CD4-positive, alpha-beta T cell treated with Interferon alpha-2 for 1 hour (primary cell): ENCODE measurements at regions not wholly inside any gene's neighbourhood (a gene's known extent, or its start where the extent isn't known, plus 50 kb on each side); places are given as distances from the start of the nearest gene placed in this dataset.

Source experiments
- DNase-seq, 2 donors: peaks; one replicate each; pipeline ENCODE4 v3.0.0-alpha.2; 2020 to 2022

DNA sequence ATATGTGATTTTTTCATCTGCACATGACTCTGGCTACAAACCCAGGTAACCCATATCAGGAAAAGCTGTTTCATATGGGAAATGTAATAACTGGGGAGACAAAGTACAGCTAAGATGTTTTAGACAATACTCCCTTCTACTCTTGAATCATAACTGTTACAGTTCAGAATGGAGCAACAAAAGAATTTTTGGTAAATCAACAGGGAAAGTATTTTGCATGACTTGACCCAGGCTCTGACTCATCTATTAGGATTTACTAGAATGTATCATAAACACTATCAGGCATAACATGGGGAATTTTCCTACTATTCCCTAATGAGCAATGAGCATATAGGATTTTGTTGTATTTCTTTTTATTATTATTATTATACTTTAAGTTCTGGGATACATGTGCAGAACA lies 553.0 kb downstream of the SLC16A7 start:
- DNase-seq, result no peak

DNA sequence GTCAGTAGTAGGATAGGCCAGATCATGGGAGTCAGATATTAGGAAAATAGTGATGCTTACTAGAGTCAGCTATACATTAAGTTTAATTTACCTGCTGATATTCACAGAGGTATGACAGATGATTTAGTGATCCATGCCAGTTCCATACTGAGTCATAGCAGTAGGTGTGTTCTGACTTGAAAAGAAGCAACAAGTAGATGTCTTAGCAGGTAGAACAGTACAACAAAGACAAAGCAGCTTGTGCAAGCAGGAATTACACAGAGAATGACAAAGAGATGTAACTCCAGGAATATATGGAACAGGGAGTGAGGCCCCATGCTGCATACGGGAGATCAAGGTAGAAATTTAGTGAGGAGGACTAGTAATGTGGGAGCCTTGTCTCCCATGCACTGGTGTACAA lies 556.9 kb downstream of the SLC16A7 start:
- DNase-seq, result no peak

- no peak for DNase-seq
Observed at GRCh38 chr12:60159761-60160160, 563.9 kb downstream of the SLC16A7 start.

- DNase-seq, result no peak
Observed at GRCh38 chr12:60162988-60163720, 567.3 kb downstream of the SLC16A7 start.

GRCh38 chr12:60165781-60166180 lies 570.0 kb downstream of the SLC16A7 start:
- no peak for DNase-seq

GRCh38 chr12:60168441-60168840 lies 572.6 kb downstream of the SLC16A7 start:
- no peak for DNase-seq

- no peak for DNase-seq
Observed at GRCh38 chr12:60169904-60170303, 574.1 kb downstream of the SLC16A7 start.

GRCh38 chr12:60172266-60173211 lies 576.7 kb downstream of the SLC16A7 start:
- no peak for DNase-seq

DNA sequence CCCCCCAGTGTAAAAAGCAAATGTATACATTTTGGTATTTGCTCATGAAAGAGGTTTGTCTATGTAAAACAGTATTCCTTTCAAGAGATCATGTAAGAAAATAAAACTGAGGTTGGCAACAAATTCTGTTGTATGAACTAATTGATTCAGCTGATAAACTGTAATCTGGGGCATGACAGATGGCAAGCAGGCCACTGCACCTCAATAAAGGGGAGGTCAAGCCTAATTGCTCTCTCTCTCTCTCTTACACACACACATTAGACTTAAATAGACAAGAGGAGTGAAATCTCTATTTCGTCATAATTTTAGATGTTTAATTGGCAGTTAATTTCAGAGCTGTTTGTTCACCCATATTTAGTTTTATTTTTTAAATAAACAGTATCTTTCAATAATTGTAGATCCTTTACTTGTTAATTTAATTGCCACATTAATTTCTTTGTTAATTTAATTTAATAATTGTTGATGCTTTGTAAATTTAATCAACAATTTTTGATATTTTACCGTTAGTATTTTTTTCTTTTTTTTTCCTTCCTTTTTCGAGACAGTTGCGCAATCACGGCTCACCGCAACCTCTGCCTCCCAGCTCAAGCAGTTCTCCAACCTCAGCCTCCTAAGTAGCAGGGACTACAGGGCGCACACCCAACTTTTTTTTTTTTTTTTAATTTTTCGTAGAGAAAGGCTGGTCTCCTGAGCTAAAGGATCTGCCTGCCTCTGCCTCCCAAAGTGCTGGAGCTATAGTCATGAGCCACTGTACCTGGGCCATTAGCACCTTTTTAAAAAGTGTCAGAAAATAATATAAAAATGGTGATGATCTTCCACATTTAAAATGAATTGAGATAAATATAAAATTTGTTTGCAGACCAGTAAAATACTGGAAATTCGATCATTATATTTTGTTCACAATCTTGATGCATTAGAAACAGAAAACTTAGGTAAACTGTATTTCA lies 577.7 kb downstream of the SLC16A7 start:
- no peak for DNase-seq

DNA sequence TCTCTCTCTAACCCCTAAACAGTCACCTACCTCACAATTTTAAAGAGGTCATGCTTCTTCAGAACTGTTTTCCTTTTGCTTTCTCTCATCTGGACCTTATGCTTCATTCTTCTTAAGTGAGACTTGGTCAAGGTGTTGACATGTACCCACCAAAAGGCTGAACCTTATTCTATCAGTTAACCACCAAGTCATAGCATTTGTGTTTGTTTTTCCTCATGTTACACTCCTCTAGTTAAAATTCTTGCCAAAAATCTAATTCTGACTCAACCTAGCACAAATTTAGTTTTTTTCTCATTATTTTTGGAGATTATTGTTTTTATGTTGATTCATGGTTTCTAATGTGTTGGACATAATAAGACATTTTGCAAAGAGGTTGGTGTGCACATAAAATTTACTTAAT lies 578.6 kb downstream of the SLC16A7 start:
- DNase-seq, result no peak

- no peak for DNase-seq
Observed at GRCh38 chr12:60174941-60175340, 579.1 kb downstream of the SLC16A7 start.

DNA sequence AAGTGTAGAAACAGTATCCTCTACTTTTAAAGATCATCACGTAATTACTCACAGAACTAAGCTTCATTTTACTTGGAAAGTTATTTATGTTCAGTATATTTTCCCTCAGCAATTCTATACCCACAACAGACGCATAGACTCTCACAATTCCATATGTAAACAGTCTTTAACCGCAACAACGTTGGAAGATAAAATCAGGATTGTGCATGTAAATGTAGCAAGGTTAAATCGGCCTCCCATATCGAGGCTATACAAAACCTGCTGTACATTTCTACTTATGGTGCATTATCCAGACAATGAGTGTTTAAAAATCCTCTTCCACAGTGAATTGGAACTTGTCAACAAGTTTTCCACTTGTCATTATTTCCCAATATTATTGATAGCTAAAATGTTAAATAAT lies 581.1 kb downstream of the SLC16A7 start:
- no peak for DNase-seq

DNA sequence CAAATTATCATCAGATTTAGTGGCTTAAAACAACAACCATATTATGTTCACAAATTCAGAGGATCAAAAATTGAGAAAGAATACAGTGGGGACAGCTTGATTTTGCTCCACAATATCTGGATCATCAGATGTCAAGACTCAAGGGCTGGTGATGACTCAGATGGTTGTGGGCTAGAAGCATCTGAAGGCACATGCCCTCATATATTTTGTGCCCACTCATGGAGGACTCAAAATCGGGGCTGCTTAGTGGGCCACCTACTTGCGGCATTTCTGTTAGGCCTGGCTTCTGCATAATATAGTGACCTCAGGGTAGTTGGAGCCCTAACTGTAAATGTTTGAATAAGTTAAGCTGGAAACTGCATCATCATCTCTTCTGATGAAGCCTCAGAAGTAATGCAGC lies 584.5 kb downstream of the SLC16A7 start:
- no peak for DNase-seq

- DNase-seq, result no peak
Observed at GRCh38 chr12:60182354-60182753, 586.5 kb downstream of the SLC16A7 start.

GRCh38 chr12:60184096-60184495 lies 588.3 kb downstream of the SLC16A7 start:
- no peak for DNase-seq

DNA sequence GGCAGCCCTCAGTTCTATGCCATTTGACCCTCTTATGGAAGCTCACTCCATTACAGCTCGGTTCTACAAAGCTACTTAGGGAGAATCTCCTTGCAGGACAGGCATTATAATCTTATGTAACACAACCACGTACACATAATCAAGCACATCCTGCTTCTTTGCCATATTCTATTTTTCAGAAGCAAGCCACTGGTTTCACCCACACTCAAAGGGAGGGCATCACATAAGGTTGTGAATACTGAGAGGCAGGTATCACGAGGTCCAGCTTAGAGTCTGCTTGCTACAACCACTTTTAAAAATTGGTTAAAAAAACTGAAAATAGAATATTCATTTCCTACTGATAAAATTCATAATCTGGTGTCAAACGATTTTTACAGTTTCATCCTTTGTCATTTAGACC lies 589.2 kb downstream of the SLC16A7 start:
- DNase-seq, result no peak

DNA sequence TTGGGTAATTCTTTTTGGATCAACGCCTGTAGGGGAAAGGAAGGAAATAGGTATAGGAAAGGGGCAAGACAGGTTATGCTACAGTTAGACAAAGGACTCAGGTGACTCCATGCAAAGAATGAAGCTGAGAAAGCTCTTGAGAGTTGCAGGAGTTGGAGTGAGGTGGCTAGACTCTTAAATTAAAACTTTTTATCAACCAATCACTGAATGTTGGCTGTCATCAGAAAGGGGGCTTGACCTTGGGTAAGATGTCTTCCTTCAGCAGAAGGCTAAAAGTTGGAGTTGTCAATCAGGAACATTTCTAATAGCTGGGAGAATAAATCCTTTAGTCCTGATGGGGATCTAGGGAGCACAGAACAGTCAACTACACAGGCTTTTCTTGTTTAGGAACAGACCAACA lies 595.4 kb downstream of the SLC16A7 start:
- no peak for DNase-seq

GRCh38 chr12:60191676-60192359 lies 596.0 kb downstream of the SLC16A7 start:
- DNase-seq, result no peak

GRCh38 chr12:60194678-60195077 lies 598.8 kb downstream of the SLC16A7 start:
- no peak for DNase-seq

DNA sequence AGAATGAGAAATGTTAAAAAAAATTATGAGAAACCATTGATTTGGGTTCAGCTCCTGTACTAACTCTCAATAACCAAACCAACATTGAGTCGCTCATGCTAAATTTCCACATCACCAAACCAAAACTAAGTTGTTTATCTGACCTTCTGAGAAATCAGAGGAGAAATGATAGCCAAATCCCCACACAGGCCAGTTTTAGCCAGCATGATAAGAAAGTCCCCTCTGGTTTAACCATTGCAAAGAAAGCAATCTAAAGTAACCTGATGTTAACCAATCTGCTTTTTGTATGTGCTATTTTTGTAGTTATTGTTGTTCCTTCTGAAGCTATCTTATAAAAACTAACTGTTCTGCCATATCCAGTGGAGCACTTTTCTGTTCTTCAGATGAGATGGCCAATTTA lies 599.7 kb downstream of the SLC16A7 start:
- no peak for DNase-seq

DNA sequence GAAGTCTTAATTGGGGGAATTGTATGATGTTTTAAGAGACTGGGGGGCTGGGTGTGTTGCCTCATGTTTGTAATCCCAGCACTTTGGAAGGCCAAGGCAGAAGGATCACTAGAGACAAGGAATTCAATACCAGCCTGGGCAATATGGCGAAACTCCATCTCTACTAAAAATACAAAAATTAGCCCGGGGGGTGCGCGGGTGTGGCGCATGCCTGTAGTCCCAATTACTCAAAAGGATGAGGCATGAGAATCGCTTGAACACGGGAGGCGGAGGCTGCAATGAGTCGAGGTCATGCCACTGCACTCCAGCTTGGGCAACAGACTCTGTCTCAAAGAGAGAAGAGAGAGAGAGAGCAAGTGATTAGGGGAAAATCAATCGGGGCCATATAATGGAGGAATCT lies 600.5 kb downstream of the SLC16A7 start:
- DNase-seq, result no peak

DNA sequence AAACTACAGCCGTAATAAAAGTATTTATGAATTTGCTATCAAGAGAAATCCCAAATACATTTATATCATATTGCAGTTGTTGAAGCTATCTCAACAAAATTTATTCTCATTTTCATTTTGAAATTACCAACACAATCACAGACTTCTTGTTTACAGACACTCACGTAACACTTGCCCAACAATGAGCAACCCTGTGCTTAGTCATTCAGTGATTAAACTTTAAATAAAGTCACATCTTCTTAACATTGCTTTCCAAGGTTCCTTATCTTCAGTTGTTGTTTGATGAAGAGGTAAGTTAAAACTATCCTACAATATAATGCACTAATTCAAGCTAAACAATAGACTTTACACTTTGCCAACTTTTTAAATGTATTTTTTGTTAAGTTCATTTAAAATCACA lies 601.8 kb downstream of the SLC16A7 start:
- DNase-seq, result no peak
